ENCODE measurements at regions not wholly inside any gene's neighbourhood (a gene's known extent, or its start where the extent isn't known, plus 50 kb on each side); places are given as distances from the start of the nearest gene placed in this dataset.

DNA sequence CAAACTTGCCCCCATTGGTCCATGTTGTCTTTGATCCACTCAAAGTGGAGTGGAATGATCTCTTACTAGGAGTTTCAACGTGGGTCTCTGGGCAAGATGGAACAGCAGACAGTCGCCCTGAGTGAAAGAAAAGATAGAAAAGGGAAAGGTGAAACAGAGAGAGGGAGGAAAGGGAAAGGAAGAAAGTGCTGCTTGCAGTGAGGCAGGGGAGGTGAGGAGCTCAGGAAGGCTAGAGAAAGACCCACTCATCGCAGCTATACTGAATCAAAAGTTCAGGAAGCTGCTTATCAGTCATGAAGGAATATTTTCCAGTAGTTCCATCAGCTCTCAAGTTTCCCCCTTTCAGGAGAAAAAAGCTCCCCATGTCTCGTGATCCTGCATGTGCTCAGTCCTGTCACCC lies 86.9 kb downstream of the ZNF467 start:
- Histone ChIP-seq H3K27me3 (peaks cover 28% of the 10 kb centered on the region), H3K4me3 (no peak overlapping the region), H3K36me3 (no peaks in the 10 kb centered on the region), H3K4me1 (no peaks in the 10 kb centered on the region), H3K9me3 (no peaks in the 10 kb centered on the region), H3K27ac (no peak overlapping the region)
- TF ChIP-seq, protein P1, sequence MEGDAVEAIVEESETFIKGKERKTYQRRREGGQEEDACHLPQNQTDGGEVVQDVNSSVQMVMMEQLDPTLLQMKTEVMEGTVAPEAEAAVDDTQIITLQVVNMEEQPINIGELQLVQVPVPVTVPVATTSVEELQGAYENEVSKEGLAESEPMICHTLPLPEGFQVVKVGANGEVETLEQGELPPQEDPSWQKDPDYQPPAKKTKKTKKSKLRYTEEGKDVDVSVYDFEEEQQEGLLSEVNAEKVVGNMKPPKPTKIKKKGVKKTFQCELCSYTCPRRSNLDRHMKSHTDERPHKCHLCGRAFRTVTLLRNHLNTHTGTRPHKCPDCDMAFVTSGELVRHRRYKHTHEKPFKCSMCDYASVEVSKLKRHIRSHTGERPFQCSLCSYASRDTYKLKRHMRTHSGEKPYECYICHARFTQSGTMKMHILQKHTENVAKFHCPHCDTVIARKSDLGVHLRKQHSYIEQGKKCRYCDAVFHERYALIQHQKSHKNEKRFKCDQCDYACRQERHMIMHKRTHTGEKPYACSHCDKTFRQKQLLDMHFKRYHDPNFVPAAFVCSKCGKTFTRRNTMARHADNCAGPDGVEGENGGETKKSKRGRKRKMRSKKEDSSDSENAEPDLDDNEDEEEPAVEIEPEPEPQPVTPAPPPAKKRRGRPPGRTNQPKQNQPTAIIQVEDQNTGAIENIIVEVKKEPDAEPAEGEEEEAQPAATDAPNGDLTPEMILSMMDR (IDR thresholded peaks at IDR 0.05), result no peak
- no peak for DNase-seq
- no peak for ATAC-seq
- intact Hi-C loops (cut with DNase I), result no loop called here

DNA sequence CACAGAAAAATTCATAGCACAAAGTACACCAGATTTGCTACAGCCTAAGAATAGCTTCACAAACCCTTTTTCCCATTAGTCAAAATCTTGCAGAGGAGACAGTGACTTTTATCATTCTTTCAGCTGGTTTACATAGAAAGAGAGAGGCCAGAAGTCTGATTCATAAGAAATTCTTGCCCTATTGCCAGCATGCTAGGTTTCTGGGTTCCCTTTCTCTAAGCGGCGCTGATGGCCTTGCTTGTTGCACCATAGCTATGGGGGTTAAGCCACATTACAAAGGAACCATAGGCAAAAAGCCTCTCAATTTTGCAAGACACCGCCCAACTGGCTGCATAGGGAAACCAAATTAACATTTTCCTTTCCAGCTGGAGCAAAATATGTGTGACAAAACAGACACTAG lies 87.4 kb downstream of the ZNF467 start:
- peak; percentile 26 for ATAC-seq
- intact Hi-C loops (cut with DNase I), result no loop called here
- no peak for DNase-seq
- H3K27me3 ChIP-seq, result peaks cover 24% of the 10 kb centered on the region
- H3K9me3 ChIP-seq, result no peaks in the 10 kb centered on the region
- H3K4me1 ChIP-seq, result no peaks in the 10 kb centered on the region
- H3K4me3 ChIP-seq, result no peak overlapping the region
- TF ChIP-seq, protein P1 (IDR thresholded peaks at IDR 0.05), result no peak
- H3K36me3 ChIP-seq, result no peaks in the 10 kb centered on the region
- H3K27ac ChIP-seq, result no peak overlapping the region

DNA sequence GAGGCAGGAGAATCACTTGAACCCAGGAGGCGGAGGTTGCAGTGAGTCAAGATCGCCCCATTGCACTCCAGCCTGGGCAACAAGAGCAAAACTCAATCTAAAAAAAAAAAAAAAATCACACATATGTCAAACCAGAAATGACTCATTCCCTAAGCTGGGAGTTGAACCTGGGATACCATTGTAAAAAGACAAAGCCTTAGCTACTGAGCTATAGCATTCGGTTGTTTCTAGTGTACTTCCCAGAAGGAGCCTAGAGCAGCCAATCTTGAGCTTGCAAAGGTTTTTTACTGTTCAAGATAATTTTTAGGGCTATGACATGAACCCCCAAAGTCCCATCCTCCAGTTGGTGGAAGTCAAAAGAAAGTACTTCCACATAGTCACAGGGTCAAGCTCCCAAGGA lies 87.9 kb downstream of the ZNF467 start:
- Histone ChIP-seq H3K27me3 (peaks cover 19% of the 10 kb centered on the region), H3K36me3 (no peaks in the 10 kb centered on the region), H3K9me3 (no peaks in the 10 kb centered on the region), H3K4me1 (no peaks in the 10 kb centered on the region), H3K4me3 (no peak overlapping the region), H3K27ac (no peak overlapping the region)
- DNase-seq (no peak), ATAC-seq (no peak)
- intact Hi-C loops (cut with DNase I), result no loop called here
- TF ChIP-seq, protein P1 (IDR thresholded peaks at IDR 0.05), result no peak

DNA sequence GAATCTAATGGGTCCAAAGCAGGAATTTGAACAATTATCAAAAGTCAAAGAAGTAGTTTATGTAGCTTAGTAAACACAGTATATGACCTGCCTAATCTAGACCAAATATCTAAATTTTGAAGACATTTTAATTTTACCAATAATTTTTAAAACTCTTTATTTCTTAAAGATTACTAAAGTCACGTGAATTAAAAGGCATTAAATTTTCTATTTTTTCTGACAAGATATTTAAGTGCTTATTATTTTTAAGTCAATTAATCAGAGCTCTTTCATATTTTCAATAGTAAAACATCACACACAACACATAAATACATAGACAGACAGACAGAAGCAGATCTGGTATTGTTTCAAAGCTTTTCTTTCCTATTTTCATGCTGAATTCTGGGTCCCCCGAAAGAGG lies 89.5 kb downstream of the ZNF467 start:
- no peak for ATAC-seq
- H3K27ac ChIP-seq, result no peak overlapping the region
- intact Hi-C loops (cut with DNase I), result no loop called here

DNA sequence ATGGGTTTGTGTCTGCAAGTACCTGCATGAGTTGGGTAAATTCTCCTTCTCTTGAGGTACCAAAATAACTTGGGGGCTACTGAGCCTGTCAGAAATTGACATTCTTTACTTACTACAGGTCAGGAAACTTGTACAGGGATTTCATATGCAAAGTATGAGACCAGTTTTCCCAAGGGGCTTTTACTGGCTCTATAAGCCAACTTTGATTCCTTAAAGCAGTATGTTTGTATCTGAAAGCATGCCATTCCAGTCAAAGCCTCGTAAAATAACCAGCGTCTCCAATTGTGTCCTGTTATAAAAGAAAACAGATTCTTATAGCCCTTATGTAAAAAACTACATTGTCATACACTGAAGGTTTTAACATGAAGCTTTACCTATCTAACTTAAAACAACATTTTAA lies 90.2 kb downstream of the ZNF467 start:
- Histone ChIP-seq H3K4me1 (no peaks in the 10 kb centered on the region), H3K27ac (no peak overlapping the region), H3K4me3 (no peak overlapping the region), H3K36me3 (no peaks in the 10 kb centered on the region), H3K27me3 (peaks cover 3% of the 10 kb centered on the region), H3K9me3 (no peaks in the 10 kb centered on the region)
- intact Hi-C loops (cut with DNase I), result no loop called here
- DNase-seq (no peak), ATAC-seq (no peak)
- TF ChIP-seq, protein P1 (IDR thresholded peaks at IDR 0.05), result no peak

More for the DNA sequence above, 89.5 kb downstream of the ZNF467 start:
- H3K4me1 ChIP-seq, result no peaks in the 10 kb centered on the region
- H3K9me3 ChIP-seq, result no peaks in the 10 kb centered on the region
- TF ChIP-seq, protein P1 (IDR thresholded peaks at IDR 0.05), result no peak
- peaks cover 6% of the 10 kb centered on the region for H3K27me3 ChIP-seq
- DNase-seq, result no peak
- no peaks in the 10 kb centered on the region for H3K36me3 ChIP-seq
- no peak overlapping the region for H3K4me3 ChIP-seq

DNA sequence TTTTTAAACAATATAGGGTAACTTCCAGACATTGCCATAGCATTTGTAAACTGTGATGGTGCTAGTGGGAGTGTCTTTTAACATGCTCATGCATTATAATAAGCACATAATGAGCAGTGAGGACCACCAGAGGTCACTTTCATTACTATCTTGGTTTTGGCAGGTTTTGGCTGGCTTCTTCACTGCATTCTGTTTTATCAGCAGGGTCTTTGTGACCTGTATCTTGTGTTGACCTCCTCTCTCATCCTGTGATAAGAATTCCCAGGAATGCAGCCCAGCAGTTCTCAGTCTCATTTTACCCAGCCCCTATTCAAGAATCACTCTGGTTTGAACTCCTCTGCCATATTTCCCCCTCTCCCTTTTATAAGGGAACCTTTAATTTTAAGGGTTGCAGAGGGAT lies 91.3 kb downstream of the ZNF467 start:
- no peak overlapping the region for H3K4me3 ChIP-seq
- H3K4me1 ChIP-seq, result no peaks in the 10 kb centered on the region
- TF ChIP-seq, protein P1 (IDR thresholded peaks at IDR 0.05), result no peak
- no peaks in the 10 kb centered on the region for H3K9me3 ChIP-seq
- ATAC-seq (no peak), DNase-seq (no peak)
- no peak overlapping the region for H3K27ac ChIP-seq
- H3K36me3 ChIP-seq, result no peaks in the 10 kb centered on the region
- peaks cover 3% of the 10 kb centered on the region for H3K27me3 ChIP-seq
- intact Hi-C loops (cut with DNase I), result no loop called here
